Spleen (tissue), 11 donors: ENCODE measurements at regions not wholly inside any gene's neighbourhood (a gene's known extent, or its start where the extent isn't known, plus 50 kb on each side); places are given as distances from the start of the nearest gene placed in this dataset.

Experiments
- DNase-seq: peaks from one replicate; pipeline ENCODE4 v3.0.0-alpha.2; 2020
- H3K27ac ChIP-seq, 8 donors: fragments of 200-600 bp; sonication (generic) in 7 of 8; 1 replicate in 4 of 8; 2 replicates in 4 of 8; pipeline versions ENCODE4 v1.5.0 to v1.8.0; 2016 to 2021; ENCODE audit warnings: inconsistent platforms in 4 of 8, mild to moderate bottlenecking in 4 of 8, moderate library complexity in 1 of 8
- H3K27me3 ChIP-seq, 7 donors: fragments of 200-600 bp; sonication (generic) in 6 of 7; replicated peaks in 1 of 7; 1 replicate in 4 of 7; 2 replicates in 3 of 7; pipeline versions ENCODE4 v1.5.0 to v1.8.0; 2016 to 2021; ENCODE audit warnings: inconsistent platforms in 3 of 7, mild to moderate bottlenecking in 1 of 7
- H3K36me3 ChIP-seq, 6 donors: fragments of 200-600 bp; sonication (generic) in 5 of 6; 1 replicate in 4 of 6; 2 replicates in 2 of 6; pipeline versions ENCODE4 v1.5.0 to v1.8.0; 2016 to 2021; ENCODE audit warnings: inconsistent platforms in 2 of 6
- H3K4me1 ChIP-seq, 6 donors: fragments of 200-600 bp; sonication (generic) in 5 of 6; 1 replicate in 3 of 6; 2 replicates in 3 of 6; pipeline versions ENCODE4 v1.5.0 to v1.8.0; 2016 to 2021; ENCODE audit warnings: inconsistent platforms in 3 of 6
- H3K4me3 ChIP-seq, 8 donors: fragments of 200-600 bp; sonication (generic) in 7 of 8; 1 replicate in 4 of 8; 2 replicates in 4 of 8; pipeline versions ENCODE4 v1.5.0 to v1.8.0; 2016 to 2021; ENCODE audit warnings: inconsistent platforms in 4 of 8, mild to moderate bottlenecking in 4 of 8, moderate library complexity in 2 of 8
- H3K9me3 ChIP-seq, 8 donors: fragments of 200-600 bp; sonication (generic) in 7 of 8; 1 replicate in 4 of 8; 2 replicates in 4 of 8; pipeline versions ENCODE4 v1.5.0 to v1.8.0; 2016 to 2021; ENCODE audit warnings: inconsistent platforms in 4 of 8
- POLR2A ChIP-seq, 3 donors: fragments of 450-650 bp; IDR thresholded peaks; one replicate each; pipeline ENCODE4 v1.5.1; 2017; ENCODE audit warnings: antibody characterized with exemption in 3 of 3, mild to moderate bottlenecking in 1 of 3
- POLR2AphosphoS5 ChIP-seq, 3 donors: sonication (generic); formaldehyde crosslinking; IDR thresholded peaks; one replicate each; pipeline ENCODE4 v1.5.1; 2017; ENCODE audit warnings: antibody characterized with exemption in 3 of 3
- WGBS, 5 donors: extraction: QIAGEN DNeasy Blood & Tissue Kit in 3 of 5; methylation state at CpG; one replicate each; pipeline versions ENCODE4 v1.1.5 to v1.1.7; 2013 to 2018; 5-methylcytosine and 5-hydroxymethylcytosine counted together
- intact Hi-C: fragments of 100-400 bp; cut with DNase I; formaldehyde crosslinking; loops from one replicate; pipeline ENCODE4 v1.15.0; 2023; ENCODE audit warnings: low total_unique reads
- TF ChIP-seq, protein P1 (sequence below), 11 experiments: fragments of 200-600 bp in 7 of 11; fragments of 450-650 bp in 4 of 11; sonication (generic) in 4 of 11; IDR thresholded peaks in 8 of 11; conservative IDR thresholded peaks in 3 of 11; 1 replicate in 7 of 11; 2 replicates in 4 of 11; pipeline versions ENCODE4 v1.4.0 to v1.8.0; 2016 to 2021; ENCODE audit warnings: antibody characterized with exemption in 11 of 11, inconsistent platforms in 4 of 11, mild to moderate bottlenecking in 1 of 11
- donor health status: healthy with polysubstance abuse.
- donor health status: DM: no; HTN: no; CAD: no; lungs with moderate emphysema.
- donor health status: DM: no; HTN: no; CAD: no.
- donor health status: Bipolar disorder and iron deficiency.
- donor health status: healthy.
- donor health status: DM: no; HTN: no; CAD: no.
- donor health status: DM: yes; HTN: yes; CAD: no.

DNA sequence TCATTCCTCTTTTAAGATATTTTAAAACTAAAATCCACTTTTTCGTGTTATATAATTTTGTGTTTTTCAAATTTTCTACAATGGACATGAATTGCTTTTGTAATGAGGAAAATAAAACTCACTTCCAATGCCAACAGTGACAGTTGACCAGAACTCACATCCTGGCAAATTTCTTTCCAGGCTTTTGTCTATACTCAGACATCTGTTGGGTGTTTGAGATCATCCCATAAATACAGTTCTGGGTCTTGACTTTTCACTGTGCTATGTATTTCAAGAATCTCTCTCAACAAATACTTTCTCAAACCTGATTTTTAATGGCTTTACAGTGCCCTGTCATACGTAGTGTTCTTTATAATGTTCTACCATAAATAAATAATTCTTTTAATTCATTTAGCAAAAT, 57.6 kb downstream of the RPL37A start:
- WGBS, 5 donors = 86 to 96% (median 92%) methylated on average over 2 of the region's 2 CpGs
- intact Hi-C loops = no loop called here
- no peaks in the 10 kb centered on the region for H3K9me3 ChIP-seq

DNA sequence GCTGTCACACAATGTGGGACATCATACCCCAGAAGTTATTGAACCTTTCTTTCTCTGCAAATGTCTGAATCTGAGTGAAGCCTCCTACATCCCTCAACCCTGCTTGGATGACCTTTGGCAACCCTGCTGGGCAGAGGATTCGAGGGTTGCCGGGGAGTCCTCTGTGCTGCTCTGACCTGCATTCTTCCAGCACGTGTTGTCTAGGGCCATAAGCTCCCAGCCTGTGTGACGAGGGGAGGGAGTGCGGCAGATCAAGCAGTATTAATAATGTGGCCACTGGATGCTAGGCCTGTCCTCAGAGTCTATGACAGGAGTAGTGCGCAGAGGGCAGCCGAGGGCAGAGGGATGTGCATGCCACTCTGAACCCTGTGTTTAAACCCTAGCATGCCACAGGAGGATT, 58.8 kb downstream of the RPL37A start:
- no peak for TF ChIP-seq POLR2AphosphoS5 (IDR thresholded peaks at IDR 0.05)
- no peak for TF ChIP-seq POLR2A (IDR thresholded peaks at IDR 0.05)
- TF ChIP-seq, protein P1, sequence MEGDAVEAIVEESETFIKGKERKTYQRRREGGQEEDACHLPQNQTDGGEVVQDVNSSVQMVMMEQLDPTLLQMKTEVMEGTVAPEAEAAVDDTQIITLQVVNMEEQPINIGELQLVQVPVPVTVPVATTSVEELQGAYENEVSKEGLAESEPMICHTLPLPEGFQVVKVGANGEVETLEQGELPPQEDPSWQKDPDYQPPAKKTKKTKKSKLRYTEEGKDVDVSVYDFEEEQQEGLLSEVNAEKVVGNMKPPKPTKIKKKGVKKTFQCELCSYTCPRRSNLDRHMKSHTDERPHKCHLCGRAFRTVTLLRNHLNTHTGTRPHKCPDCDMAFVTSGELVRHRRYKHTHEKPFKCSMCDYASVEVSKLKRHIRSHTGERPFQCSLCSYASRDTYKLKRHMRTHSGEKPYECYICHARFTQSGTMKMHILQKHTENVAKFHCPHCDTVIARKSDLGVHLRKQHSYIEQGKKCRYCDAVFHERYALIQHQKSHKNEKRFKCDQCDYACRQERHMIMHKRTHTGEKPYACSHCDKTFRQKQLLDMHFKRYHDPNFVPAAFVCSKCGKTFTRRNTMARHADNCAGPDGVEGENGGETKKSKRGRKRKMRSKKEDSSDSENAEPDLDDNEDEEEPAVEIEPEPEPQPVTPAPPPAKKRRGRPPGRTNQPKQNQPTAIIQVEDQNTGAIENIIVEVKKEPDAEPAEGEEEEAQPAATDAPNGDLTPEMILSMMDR (IDR thresholded peaks at IDR 0.05 in 8 of 11, conservative IDR thresholded peaks at IDR 0.05 in 3 of 11) = no peak
- DNase-seq = no peak
- H3K36me3 ChIP-seq = no peaks in the 10 kb centered on the region
- H3K27ac ChIP-seq = peak overlapping the region in 2 of 8 donors; percentile 7 to 18
- intact Hi-C loops = no loop called here
- H3K9me3 ChIP-seq = no peaks in the 10 kb centered on the region
- H3K4me3 ChIP-seq = no peak overlapping the region
- WGBS, 5 donors = 77 to 91% (median 84%) methylated on average over 5 to 7 of the region's 7 CpGs
- H3K27me3 ChIP-seq = no peaks in the 10 kb centered on the region
- peaks cover 0 to 21% (median 11%) of the 10 kb centered on the region in 6 donors for H3K4me1 ChIP-seq

More for the DNA sequence above, 57.6 kb downstream of the RPL37A start:
- TF ChIP-seq, protein P1 (IDR thresholded peaks at IDR 0.05 in 8 of 11, conservative IDR thresholded peaks at IDR 0.05 in 3 of 11) = no peak
- TF ChIP-seq POLR2A (IDR thresholded peaks at IDR 0.05) = no peak
- no peak for TF ChIP-seq POLR2AphosphoS5 (IDR thresholded peaks at IDR 0.05)
- no peak for DNase-seq
- Histone ChIP-seq H3K36me3 (no peaks in the 10 kb centered on the region), H3K4me1 (peaks cover 0 to 21% (median 11%) of the 10 kb centered on the region in 6 donors), H3K27ac (no peak overlapping the region), H3K27me3 (no peaks in the 10 kb centered on the region), H3K4me3 (no peak overlapping the region)

DNA sequence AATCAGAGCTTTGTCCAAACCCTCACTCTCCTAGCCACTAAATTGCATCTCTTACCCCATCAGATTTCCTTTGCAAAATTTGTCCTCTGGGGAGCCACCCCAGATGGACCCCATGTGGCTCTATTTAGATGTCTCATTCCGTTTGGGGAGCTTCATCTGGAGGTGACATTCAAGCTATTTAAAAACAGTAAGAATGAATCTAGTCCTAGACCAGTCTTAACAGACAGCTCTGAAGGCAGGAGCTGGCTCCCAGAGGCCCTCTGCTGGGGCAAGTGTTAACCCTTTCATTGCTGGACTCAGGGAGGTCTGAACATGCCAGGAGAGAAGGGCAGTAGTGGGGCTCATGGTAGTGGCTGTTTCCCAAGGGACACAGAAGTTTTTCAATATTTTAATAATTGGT, 59.2 kb downstream of the RPL37A start:
- Histone ChIP-seq H3K9me3 (no peaks in the 10 kb centered on the region), H3K4me1 (peaks cover 0 to 21% (median 11%) of the 10 kb centered on the region in 6 donors), H3K36me3 (no peaks in the 10 kb centered on the region), H3K4me3 (no peak overlapping the region), H3K27me3 (no peaks in the 10 kb centered on the region), H3K27ac (peak overlapping the region in 2 of 8 donors; percentile 7 to 18)
- DNase-seq = no peak
- 57 to 69% (median 65%) methylated on average over 1 of the region's 1 CpG for WGBS, 5 donors
- intact Hi-C loops = no loop called here
- TF ChIP-seq, protein P1 (IDR thresholded peaks at IDR 0.05 in 8 of 11, conservative IDR thresholded peaks at IDR 0.05 in 3 of 11) = no peak

DNA sequence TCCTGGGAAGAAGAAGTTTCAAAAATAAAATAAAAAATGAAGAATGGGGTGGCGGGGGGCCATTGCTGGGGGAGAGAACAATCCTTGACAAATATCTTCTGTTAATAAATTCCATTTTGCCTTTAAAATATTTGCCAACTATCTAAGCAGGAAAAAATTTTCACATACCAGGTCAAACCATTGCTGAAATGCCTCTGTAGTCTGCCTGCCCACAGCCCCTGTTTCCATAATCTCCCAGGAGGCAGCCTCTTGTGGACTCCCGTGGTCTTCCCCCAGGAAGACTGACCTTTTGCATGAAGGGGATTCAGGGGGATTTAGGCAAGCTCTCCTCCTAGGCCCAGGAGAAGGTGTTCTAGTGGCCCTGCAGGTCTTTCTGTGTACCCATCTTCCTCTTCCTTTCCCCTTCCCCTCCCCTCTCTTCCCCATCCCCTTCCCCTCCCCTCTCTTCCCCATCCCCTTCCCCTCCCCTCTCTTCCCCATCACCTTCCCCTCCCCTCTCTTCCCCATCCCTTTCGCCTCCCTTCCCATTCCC, 61.0 kb downstream of the RPL37A start:
- peaks cover 0 to 19% (median 11%) of the 10 kb centered on the region in 6 donors for H3K4me1 ChIP-seq
- no peaks in the 10 kb centered on the region for H3K9me3 ChIP-seq
- peak overlapping the region in 1 of 8 donors; percentile 26 for H3K27ac ChIP-seq
- intact Hi-C loops = no loop called here
- TF ChIP-seq POLR2AphosphoS5 (IDR thresholded peaks at IDR 0.05) = no peak
- no peak for TF ChIP-seq POLR2A (IDR thresholded peaks at IDR 0.05)
- TF ChIP-seq, protein P1 (IDR thresholded peaks at IDR 0.05 in 8 of 11, conservative IDR thresholded peaks at IDR 0.05 in 3 of 11) = no peak
- no peaks in the 10 kb centered on the region for H3K27me3 ChIP-seq
- H3K4me3 ChIP-seq = no peak overlapping the region
- WGBS, 5 donors = 69 to 88% (median 75%) methylated on average over 2 to 3 of the region's 3 CpGs
- no peaks in the 10 kb centered on the region for H3K36me3 ChIP-seq
- DNase-seq = no peak
